Fibroblast of lung (primary cell): ENCODE measurements at regions not wholly inside any gene's neighbourhood (a gene's known extent, or its start where the extent isn't known, plus 50 kb on each side); places are given as distances from the start of the nearest gene placed in this dataset.

Experiments
- DNase-seq, 2 donors: peaks; one replicate each; pipeline versions ENCODE4 v3.0.0 to v3.0.0-alpha.2; 2010; ENCODE audit warnings: low read depth in 2 of 2
- H2AFZ ChIP-seq: 2 replicates; pipeline ENCODE4 v1.5.1; 2012; ENCODE audit warnings: low read length, control low read depth, inconsistent platforms
- H3K27ac ChIP-seq: 2 replicates; pipeline ENCODE4 v1.5.1; 2011; ENCODE audit warnings: low read length, control low read depth; ENCODE audit not compliant: insufficient read depth
- H3K27me3 ChIP-seq: 2 replicates; pipeline ENCODE4 v1.5.1; 2011; ENCODE audit warnings: mild to moderate bottlenecking, low read length; ENCODE audit not compliant: control insufficient read depth, insufficient read depth
- H3K36me3 ChIP-seq: 2 replicates; pipeline ENCODE4 v1.5.1; 2011; ENCODE audit warnings: low read length; ENCODE audit not compliant: control insufficient read depth, insufficient read depth
- H3K4me1 ChIP-seq: 2 replicates; pipeline ENCODE4 v1.5.1; 2011; ENCODE audit warnings: low read length; ENCODE audit not compliant: control insufficient read depth, insufficient read depth; ENCODE audit errors: extremely low read depth
- H3K4me2 ChIP-seq: 2 replicates; pipeline ENCODE4 v1.5.1; 2011; ENCODE audit warnings: low read length, control low read depth; ENCODE audit not compliant: insufficient read depth; ENCODE audit errors: extremely low read depth
- H3K4me3 ChIP-seq, 4 experiments: fragments of 200-600 bp in 1 of 4; sonication (generic) in 1 of 4; replicated peaks in 1 of 4; 2 replicates each; pipeline ENCODE4 v1.5.1; 2011 to 2016; ENCODE audit warnings: low read length in 4 of 4, low read depth in 3 of 4, mild to moderate bottlenecking in 3 of 4, control low read depth in 2 of 4, inconsistent platforms in 1 of 4, mixed read lengths in 1 of 4; ENCODE audit not compliant: insufficient read depth in 1 of 4; ENCODE audit errors: control extremely low read depth in 1 of 4
- H3K79me2 ChIP-seq: 2 replicates; pipeline ENCODE4 v1.5.1; 2012; ENCODE audit warnings: mild to moderate bottlenecking, low read length, inconsistent platforms; ENCODE audit not compliant: control insufficient read depth, insufficient read depth
- H3K9ac ChIP-seq: 2 replicates; pipeline ENCODE4 v1.5.1; 2011; ENCODE audit warnings: mild to moderate bottlenecking, low read length, control low read depth; ENCODE audit not compliant: insufficient read depth
- H3K9me3 ChIP-seq: 2 replicates; pipeline ENCODE4 v1.5.1; 2012; ENCODE audit warnings: low read depth, low read length; ENCODE audit not compliant: control insufficient read depth, insufficient read depth
- H4K20me1 ChIP-seq: 2 replicates; pipeline ENCODE4 v1.5.1; 2011; ENCODE audit warnings: low read length; ENCODE audit not compliant: control insufficient read depth, insufficient read depth; ENCODE audit errors: extremely low read depth
- EZH2 ChIP-seq: IDR thresholded peaks from 2 replicates; pipeline ENCODE4 v1.5.1; 2012; ENCODE audit warnings: low read length, control low read depth, mild to moderate bottlenecking; ENCODE audit errors: missing control alignments
- TF ChIP-seq, protein P1 (sequence below), 2 donors: IDR thresholded peaks in 1 of 2; conservative IDR thresholded peaks in 1 of 2; 1 replicate in 1 of 2; 2 replicates in 1 of 2; pipeline ENCODE4 v1.5.1; 2011 to 2012; ENCODE audit warnings: low read length in 2 of 2, control low read depth in 1 of 2, inconsistent platforms in 1 of 2, low read depth in 1 of 2, mild to moderate bottlenecking in 1 of 2

GRCh38 chr2:113812204-113812603 lies 55.8 kb upstream of the SLC35F5 start:
- Histone ChIP-seq H3K4me2 (no peak overlapping the region), H2AFZ (no peak overlapping the region)
- DNase-seq, result peak in 1 of 2 donors; percentile 18

DNA sequence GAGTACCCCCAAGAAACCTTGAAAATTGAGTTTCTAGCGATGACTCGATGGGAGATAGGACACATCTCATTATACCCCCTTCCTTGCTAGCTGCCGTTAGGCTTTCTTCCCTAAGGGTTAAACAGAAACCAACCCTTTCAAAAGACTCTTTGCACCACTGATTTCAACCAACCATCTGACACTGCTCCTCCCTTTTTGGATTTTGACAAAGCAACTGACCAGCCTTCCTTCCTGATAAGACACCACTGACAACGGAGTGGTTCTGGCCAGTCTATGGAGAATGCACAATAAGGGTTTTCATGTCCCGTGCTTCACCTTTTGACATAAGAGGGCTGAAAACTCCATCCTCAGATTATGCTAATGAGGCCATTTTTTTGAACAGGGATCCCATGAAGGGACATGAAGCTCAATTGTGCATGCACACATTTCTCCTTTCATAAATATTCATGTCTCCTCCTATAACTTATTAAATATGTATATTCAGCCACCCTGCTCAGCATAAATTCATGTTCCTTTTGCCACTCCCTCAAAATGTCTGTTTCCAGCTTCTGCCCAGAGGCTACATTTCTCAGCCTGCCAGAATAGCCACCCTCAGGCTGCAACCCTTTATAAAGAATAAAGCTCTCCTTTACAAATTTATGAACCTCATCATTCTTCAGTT lies 52.8 kb upstream of the SLC35F5 start:
- no peaks in the 10 kb centered on the region for H4K20me1 ChIP-seq
- no peaks in the 10 kb centered on the region for H3K79me2 ChIP-seq
- no peak overlapping the region for H3K27ac ChIP-seq
- no peaks in the 10 kb centered on the region for H3K36me3 ChIP-seq
- no peak for DNase-seq
- TF ChIP-seq, protein P1, sequence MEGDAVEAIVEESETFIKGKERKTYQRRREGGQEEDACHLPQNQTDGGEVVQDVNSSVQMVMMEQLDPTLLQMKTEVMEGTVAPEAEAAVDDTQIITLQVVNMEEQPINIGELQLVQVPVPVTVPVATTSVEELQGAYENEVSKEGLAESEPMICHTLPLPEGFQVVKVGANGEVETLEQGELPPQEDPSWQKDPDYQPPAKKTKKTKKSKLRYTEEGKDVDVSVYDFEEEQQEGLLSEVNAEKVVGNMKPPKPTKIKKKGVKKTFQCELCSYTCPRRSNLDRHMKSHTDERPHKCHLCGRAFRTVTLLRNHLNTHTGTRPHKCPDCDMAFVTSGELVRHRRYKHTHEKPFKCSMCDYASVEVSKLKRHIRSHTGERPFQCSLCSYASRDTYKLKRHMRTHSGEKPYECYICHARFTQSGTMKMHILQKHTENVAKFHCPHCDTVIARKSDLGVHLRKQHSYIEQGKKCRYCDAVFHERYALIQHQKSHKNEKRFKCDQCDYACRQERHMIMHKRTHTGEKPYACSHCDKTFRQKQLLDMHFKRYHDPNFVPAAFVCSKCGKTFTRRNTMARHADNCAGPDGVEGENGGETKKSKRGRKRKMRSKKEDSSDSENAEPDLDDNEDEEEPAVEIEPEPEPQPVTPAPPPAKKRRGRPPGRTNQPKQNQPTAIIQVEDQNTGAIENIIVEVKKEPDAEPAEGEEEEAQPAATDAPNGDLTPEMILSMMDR (conservative IDR thresholded peaks at IDR 0.05 in 1 of 2, IDR thresholded peaks at IDR 0.05 in 1 of 2; ENCODE audit: low read depth in 1 of 2, low read length in 2 of 2), result no peak
- no peak for TF ChIP-seq EZH2
- H3K9me3 ChIP-seq, result no peaks in the 10 kb centered on the region
- no peak overlapping the region for H3K9ac ChIP-seq
- H3K27me3 ChIP-seq, result no peaks in the 10 kb centered on the region
- H3K4me1 ChIP-seq, result no peaks in the 10 kb centered on the region
- no peak overlapping the region for H3K4me3 ChIP-seq
- no peak overlapping the region for H3K4me2 ChIP-seq
- no peak overlapping the region for H2AFZ ChIP-seq

More at GRCh38 chr2:113812204-113812603, 55.8 kb upstream of the SLC35F5 start:
- H3K27me3 ChIP-seq, result no peaks in the 10 kb centered on the region
- H3K79me2 ChIP-seq, result no peaks in the 10 kb centered on the region
- no peak for TF ChIP-seq EZH2
- TF ChIP-seq, protein P1 (conservative IDR thresholded peaks at IDR 0.05 in 1 of 2, IDR thresholded peaks at IDR 0.05 in 1 of 2; ENCODE audit: low read depth in 1 of 2, low read length in 2 of 2), result no peak
- no peak overlapping the region for H3K9ac ChIP-seq
- no peak overlapping the region for H3K4me3 ChIP-seq
- H3K9me3 ChIP-seq, result no peaks in the 10 kb centered on the region
- H3K27ac ChIP-seq, result no peak overlapping the region
- no peaks in the 10 kb centered on the region for H4K20me1 ChIP-seq
- no peaks in the 10 kb centered on the region for H3K36me3 ChIP-seq
- H3K4me1 ChIP-seq, result no peaks in the 10 kb centered on the region

- Histone ChIP-seq H3K79me2 (no peaks in the 10 kb centered on the region), H3K4me3 (no peak overlapping the region), H3K9ac (no peak overlapping the region), H3K27ac (no peak overlapping the region), H3K4me1 (no peaks in the 10 kb centered on the region), H2AFZ (no peak overlapping the region), H3K4me2 (no peak overlapping the region), H3K27me3 (no peaks in the 10 kb centered on the region), H4K20me1 (no peaks in the 10 kb centered on the region), H3K36me3 (no peaks in the 10 kb centered on the region), H3K9me3 (no peaks in the 10 kb centered on the region)
- DNase-seq, result no peak
- no peak for TF ChIP-seq EZH2
- TF ChIP-seq, protein P1 (conservative IDR thresholded peaks at IDR 0.05 in 1 of 2, IDR thresholded peaks at IDR 0.05 in 1 of 2; ENCODE audit: low read depth in 1 of 2, low read length in 2 of 2), result no peak
Measured at GRCh38 chr2:113807721-113808120, 51.3 kb upstream of the SLC35F5 start.
